Gastroesophageal sphincter (tissue), 4 donors: ENCODE measurements at regions not wholly inside any gene's neighbourhood (a gene's known extent, or its start where the extent isn't known, plus 50 kb on each side); places are given as distances from the start of the nearest gene placed in this dataset.

ENCODE experiments used
- ATAC-seq: fragments of 150-250 bp; one replicate; pipeline ENCODE4 v1.9.1; 2016; ENCODE audit warnings: mild to moderate bottlenecking, moderate library complexity
- H3K27ac ChIP-seq, 4 donors: fragments of 200-600 bp; sonication (generic) in 3 of 4; 1 replicate in 3 of 4; 2 replicates in 1 of 4; pipeline ENCODE4 v1.5.1; 2016 to 2019
- H3K27me3 ChIP-seq: fragments of 200-600 bp; sonication (generic); one replicate; pipeline ENCODE4 v1.5.1; 2019
- H3K36me3 ChIP-seq, 2 donors: fragments of 200-600 bp; sonication (generic); one replicate each; pipeline ENCODE4 v1.5.1; 2019; ENCODE audit warnings: control low read depth in 1 of 2
- H3K4me1 ChIP-seq, 3 donors: fragments of 200-600 bp; sonication (generic); 1 replicate in 2 of 3; 2 replicates in 1 of 3; pipeline ENCODE4 v1.5.1; 2016 to 2019; ENCODE audit warnings: control low read depth in 2 of 3
- H3K4me3 ChIP-seq, 2 donors: fragments of 200-600 bp; sonication (generic); one replicate each; pipeline ENCODE4 v1.5.1; 2019; ENCODE audit warnings: mild to moderate bottlenecking in 1 of 2, moderate library complexity in 1 of 2
- H3K9me3 ChIP-seq, 3 donors: fragments of 200-600 bp; sonication (generic); one replicate each; pipeline ENCODE4 v1.5.1; 2017 to 2019; ENCODE audit warnings: control low read depth in 2 of 3
- EP300 ChIP-seq: sonication (generic); formaldehyde crosslinking; IDR thresholded peaks from one replicate; pipeline ENCODE4 v1.6.1; 2017; ENCODE audit warnings: antibody characterized with exemption, mild to moderate bottlenecking
- POLR2A ChIP-seq, 2 donors: fragments of 450-650 bp; IDR thresholded peaks; one replicate each; pipeline ENCODE4 v1.6.1; 2017; ENCODE audit warnings: antibody characterized with exemption in 2 of 2, mild to moderate bottlenecking in 2 of 2, moderate library complexity in 1 of 2
- POLR2AphosphoS5 ChIP-seq: sonication (generic); formaldehyde crosslinking; IDR thresholded peaks from one replicate; pipeline ENCODE4 v1.6.1; 2017; ENCODE audit warnings: antibody characterized with exemption
- WGBS, 2 donors: methylation state at CpG; one replicate each; pipeline ENCODE4 v1.1.5; 2018; ENCODE audit warnings: low coverage in 1 of 2; 5-methylcytosine and 5-hydroxymethylcytosine counted together
- TF ChIP-seq, protein P1 (sequence below), 4 experiments: fragments of 200-600 bp in 2 of 4; fragments of 450-650 bp in 2 of 4; sonication (generic) in 1 of 4; IDR thresholded peaks; one replicate each; pipeline ENCODE4 v1.5.1; 2017 to 2019; ENCODE audit warnings: antibody characterized with exemption in 4 of 4, mild to moderate bottlenecking in 2 of 4, moderate library complexity in 2 of 4

DNA sequence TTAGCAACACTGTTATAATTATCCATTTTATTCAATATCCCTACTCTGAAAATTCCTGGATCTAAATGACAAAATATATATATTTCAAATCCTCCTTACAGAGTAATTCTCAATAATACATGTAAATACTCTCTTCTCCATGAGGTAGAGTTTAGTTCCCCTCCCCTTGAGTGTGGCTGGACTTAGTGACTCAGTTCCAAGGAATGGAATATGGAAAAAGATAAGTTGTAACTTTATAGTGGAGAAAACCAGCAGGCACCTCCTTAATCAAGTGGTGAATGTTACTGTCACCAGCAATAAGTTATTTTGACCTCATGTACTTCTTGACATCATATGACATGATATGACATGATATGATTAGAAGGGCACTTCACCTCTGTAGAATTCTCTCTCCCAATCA is 302.0 kb downstream of the RAB28 start:
- Histone ChIP-seq H3K27ac (no peak overlapping the region), H3K36me3 (no peaks in the 10 kb centered on the region), H3K4me3 (no peak overlapping the region), H3K27me3 (no peaks in the 10 kb centered on the region), H3K9me3 (peaks cover 0 to 21% (median 0%) of the 10 kb centered on the region in 3 donors), H3K4me1 (no peaks in the 10 kb centered on the region)
- ATAC-seq = no peak
- TF ChIP-seq POLR2AphosphoS5 (no peak), POLR2A (IDR thresholded peaks at IDR 0.05) (no peak), EP300 (no peak)
- TF ChIP-seq, protein P1, sequence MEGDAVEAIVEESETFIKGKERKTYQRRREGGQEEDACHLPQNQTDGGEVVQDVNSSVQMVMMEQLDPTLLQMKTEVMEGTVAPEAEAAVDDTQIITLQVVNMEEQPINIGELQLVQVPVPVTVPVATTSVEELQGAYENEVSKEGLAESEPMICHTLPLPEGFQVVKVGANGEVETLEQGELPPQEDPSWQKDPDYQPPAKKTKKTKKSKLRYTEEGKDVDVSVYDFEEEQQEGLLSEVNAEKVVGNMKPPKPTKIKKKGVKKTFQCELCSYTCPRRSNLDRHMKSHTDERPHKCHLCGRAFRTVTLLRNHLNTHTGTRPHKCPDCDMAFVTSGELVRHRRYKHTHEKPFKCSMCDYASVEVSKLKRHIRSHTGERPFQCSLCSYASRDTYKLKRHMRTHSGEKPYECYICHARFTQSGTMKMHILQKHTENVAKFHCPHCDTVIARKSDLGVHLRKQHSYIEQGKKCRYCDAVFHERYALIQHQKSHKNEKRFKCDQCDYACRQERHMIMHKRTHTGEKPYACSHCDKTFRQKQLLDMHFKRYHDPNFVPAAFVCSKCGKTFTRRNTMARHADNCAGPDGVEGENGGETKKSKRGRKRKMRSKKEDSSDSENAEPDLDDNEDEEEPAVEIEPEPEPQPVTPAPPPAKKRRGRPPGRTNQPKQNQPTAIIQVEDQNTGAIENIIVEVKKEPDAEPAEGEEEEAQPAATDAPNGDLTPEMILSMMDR (IDR thresholded peaks at IDR 0.05) = no peak

- 57 to 65% methylated on average over 4 of the region's 4 CpGs for WGBS, 2 donors
- H3K4me1 ChIP-seq = no peaks in the 10 kb centered on the region
Observed at GRCh38 chr4:13181681-13182080, 302.5 kb downstream of the RAB28 start.

GRCh38 chr4:13180701-13181100 is 303.4 kb downstream of the RAB28 start:
- Histone ChIP-seq H3K27me3 (no peaks in the 10 kb centered on the region), H3K27ac (no peak overlapping the region), H3K36me3 (no peaks in the 10 kb centered on the region), H3K4me1 (no peaks in the 10 kb centered on the region), H3K4me3 (no peak overlapping the region), H3K9me3 (peaks cover 0 to 21% (median 0%) of the 10 kb centered on the region in 3 donors)
- TF ChIP-seq, protein P1 (IDR thresholded peaks at IDR 0.05) = no peak
- TF ChIP-seq POLR2AphosphoS5 (no peak), POLR2A (IDR thresholded peaks at IDR 0.05) (no peak), EP300 (no peak)
- ATAC-seq = no peak

More at GRCh38 chr4:13181681-13182080, 302.5 kb downstream of the RAB28 start:
- no peak overlapping the region for H3K4me3 ChIP-seq
- TF ChIP-seq POLR2A (IDR thresholded peaks at IDR 0.05) = no peak
- TF ChIP-seq, protein P1 (IDR thresholded peaks at IDR 0.05) = no peak
- TF ChIP-seq POLR2AphosphoS5 = no peak
- no peak for TF ChIP-seq EP300
- peaks cover 0 to 21% (median 0%) of the 10 kb centered on the region in 3 donors for H3K9me3 ChIP-seq
- no peaks in the 10 kb centered on the region for H3K36me3 ChIP-seq
- H3K27me3 ChIP-seq = no peaks in the 10 kb centered on the region
- ATAC-seq = no peak
- H3K27ac ChIP-seq = no peak overlapping the region

DNA sequence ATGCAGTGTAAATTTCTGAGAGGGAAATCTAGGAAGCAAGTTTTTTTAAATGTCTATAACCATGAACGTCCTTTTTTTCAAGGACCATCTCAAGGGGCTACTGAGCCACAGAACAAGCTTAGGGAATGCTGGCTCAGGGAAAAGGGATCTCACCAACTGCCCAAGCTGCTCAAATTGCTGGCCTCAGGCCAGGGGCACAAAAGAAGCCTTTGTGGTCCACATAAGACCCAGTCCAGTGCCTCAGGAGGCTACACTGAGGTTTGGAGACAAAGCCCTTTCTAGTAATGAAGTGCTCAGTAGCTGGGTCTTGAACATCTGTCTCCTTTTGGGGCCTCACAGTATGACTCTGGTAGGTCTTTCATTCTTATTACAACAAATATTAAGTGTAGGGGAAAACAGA is 305.5 kb downstream of the RAB28 start:
- Histone ChIP-seq H3K4me1 (no peaks in the 10 kb centered on the region), H3K9me3 (peaks cover 0 to 3% (median 0%) of the 10 kb centered on the region in 3 donors), H3K27ac (no peak overlapping the region), H3K4me3 (no peak overlapping the region), H3K27me3 (no peaks in the 10 kb centered on the region), H3K36me3 (no peaks in the 10 kb centered on the region)
- 73 to 83% methylated on average over 1 of the region's 1 CpG for WGBS, 2 donors
- TF ChIP-seq POLR2AphosphoS5 (no peak), POLR2A (IDR thresholded peaks at IDR 0.05) (no peak), EP300 (no peak)
- TF ChIP-seq, protein P1 (IDR thresholded peaks at IDR 0.05) = no peak
- ATAC-seq = no peak

DNA sequence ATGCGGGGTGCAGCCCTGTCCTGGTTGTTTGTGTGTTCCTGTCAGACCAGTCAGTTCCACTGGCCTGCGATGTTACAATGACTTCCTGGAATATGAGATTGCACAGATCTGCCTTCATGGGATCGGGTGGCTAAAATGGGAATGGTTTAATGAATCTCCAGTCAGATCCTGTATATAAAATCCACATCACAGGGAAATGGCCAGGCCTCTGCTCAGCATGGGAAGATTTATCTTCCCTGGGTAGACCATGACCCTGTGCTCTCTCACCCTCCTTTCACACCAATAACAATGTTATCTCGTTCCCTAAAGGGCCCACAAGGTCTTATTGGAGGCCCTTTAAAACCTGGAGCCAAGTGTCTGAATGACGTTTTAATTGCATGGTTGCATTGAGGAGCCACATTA is 307.4 kb downstream of the RAB28 start:
- Histone ChIP-seq H3K9me3 (no peaks in the 10 kb centered on the region), H3K36me3 (no peaks in the 10 kb centered on the region), H3K4me3 (no peak overlapping the region), H3K27ac (no peak overlapping the region), H3K4me1 (no peaks in the 10 kb centered on the region), H3K27me3 (no peaks in the 10 kb centered on the region)
- 43 to 48% methylated on average over 5 of the region's 5 CpGs for WGBS, 2 donors
- no peak for ATAC-seq
- TF ChIP-seq, protein P1 (IDR thresholded peaks at IDR 0.05) = no peak
